ENCODE measurements at regions not wholly inside any gene's neighbourhood (a gene's known extent, or its start where the extent isn't known, plus 50 kb on each side); places are given as distances from the start of the nearest gene placed in this dataset.
"Not testable (repeated sequence)": the region's sequence is repeated elsewhere in the genome, so short reads cannot be mapped to it uniquely, and the experiment has no call there.

DNA sequence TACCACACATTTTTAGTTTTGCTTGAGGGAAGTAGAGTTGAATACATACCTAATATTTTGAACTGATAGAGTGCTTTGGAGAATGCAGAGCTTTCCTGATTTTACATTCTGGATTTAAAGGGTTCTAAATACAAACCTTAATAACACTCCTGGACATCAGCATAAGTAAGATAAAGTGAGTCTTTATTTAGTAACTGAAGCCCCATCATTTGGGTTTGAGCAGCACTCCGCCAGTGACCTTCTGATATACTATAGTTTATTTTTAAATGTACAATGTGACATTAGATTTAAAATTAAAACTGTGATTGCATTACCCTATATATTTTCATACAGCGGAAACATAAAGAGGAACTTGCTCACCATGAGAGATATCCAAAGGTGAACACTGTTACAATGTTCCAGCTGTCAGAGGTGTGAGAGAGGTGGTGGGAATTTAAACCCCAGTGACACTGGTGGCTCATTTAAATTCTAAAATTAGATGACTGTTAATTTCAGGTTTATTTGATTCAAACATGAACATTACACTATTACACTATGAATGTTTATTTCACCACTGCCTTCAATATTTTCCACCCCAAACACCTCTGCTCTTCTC lies 203.0 kb upstream of the PCSK5 start:
- DNase-seq (ENCODE audit: low read depth) (no peak), FAIRE-seq (no peak)

DNA sequence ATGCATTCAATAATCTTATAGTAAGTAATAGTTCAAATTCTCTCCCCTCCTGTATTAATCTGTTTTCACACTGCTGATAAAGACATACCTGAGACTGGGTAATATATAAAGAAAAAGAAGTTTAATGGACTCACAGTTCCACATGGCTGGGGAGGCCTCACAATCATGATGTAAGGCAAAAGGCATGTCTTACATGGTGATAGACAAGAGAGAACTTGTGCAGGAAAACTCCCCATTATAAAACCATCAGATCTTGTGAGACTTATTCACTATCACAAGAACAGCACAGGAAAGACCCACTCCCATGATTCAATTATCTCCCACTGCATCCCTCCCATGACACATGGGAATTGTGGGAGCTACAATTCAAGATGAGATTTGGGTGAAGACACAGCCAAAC lies 199.9 kb upstream of the PCSK5 start:
- not testable (repeated sequence) for H3K27me3 ChIP-seq (ENCODE audit: control insufficient read depth, insufficient read depth, low read length); H3K36me3 ChIP-seq (ENCODE audit: control insufficient read depth, insufficient read depth, low read length); H3K4me3 ChIP-seq (ENCODE audit: low read depth, low read length); FAIRE-seq
- peak; percentile 73 for DNase-seq (ENCODE audit: low read depth)

More for the DNA sequence above, 203.0 kb upstream of the PCSK5 start:
- H3K36me3 ChIP-seq (ENCODE audit: control insufficient read depth, insufficient read depth, low read length), result no peaks in the 10 kb centered on the region
- H3K27me3 ChIP-seq (ENCODE audit: control insufficient read depth, insufficient read depth, low read length), result no peaks in the 10 kb centered on the region
- TF ChIP-seq, protein P1, sequence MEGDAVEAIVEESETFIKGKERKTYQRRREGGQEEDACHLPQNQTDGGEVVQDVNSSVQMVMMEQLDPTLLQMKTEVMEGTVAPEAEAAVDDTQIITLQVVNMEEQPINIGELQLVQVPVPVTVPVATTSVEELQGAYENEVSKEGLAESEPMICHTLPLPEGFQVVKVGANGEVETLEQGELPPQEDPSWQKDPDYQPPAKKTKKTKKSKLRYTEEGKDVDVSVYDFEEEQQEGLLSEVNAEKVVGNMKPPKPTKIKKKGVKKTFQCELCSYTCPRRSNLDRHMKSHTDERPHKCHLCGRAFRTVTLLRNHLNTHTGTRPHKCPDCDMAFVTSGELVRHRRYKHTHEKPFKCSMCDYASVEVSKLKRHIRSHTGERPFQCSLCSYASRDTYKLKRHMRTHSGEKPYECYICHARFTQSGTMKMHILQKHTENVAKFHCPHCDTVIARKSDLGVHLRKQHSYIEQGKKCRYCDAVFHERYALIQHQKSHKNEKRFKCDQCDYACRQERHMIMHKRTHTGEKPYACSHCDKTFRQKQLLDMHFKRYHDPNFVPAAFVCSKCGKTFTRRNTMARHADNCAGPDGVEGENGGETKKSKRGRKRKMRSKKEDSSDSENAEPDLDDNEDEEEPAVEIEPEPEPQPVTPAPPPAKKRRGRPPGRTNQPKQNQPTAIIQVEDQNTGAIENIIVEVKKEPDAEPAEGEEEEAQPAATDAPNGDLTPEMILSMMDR (IDR thresholded peaks at IDR 0.05; ENCODE audit: insufficient read depth, low read length, severe bottlenecking), result no peak
- no peak overlapping the region for H3K4me3 ChIP-seq (ENCODE audit: low read depth, low read length)

DNA sequence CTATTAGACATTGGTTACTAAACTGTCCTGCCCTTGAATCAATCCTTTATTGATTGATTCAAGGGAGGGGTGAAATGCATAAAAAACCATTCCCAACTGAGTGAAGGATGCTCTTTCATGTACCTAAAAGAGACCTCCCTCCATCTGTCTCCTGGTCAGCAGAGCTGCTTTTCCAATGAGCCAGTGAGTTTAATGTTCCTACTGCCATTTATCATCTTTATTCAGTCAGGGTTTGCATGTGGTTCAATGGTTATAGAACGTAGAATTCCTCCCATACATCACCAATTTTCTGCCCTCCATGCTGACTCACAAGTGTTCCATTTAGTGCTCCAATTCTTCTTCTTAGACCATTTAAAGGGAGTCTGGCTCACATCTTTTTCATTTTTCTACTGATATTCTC lies 199.1 kb upstream of the PCSK5 start:
- Histone ChIP-seq H3K36me3 (ENCODE audit: control insufficient read depth, insufficient read depth, low read length) (no peaks in the 10 kb centered on the region), H3K4me3 (ENCODE audit: low read depth, low read length) (no peak overlapping the region), H3K27me3 (ENCODE audit: control insufficient read depth, insufficient read depth, low read length) (no peaks in the 10 kb centered on the region)
- DNase-seq (ENCODE audit: low read depth) (no peak), FAIRE-seq (no peak)
- TF ChIP-seq, protein P1 (IDR thresholded peaks at IDR 0.05; ENCODE audit: insufficient read depth, low read length, severe bottlenecking), result no peak

DNA sequence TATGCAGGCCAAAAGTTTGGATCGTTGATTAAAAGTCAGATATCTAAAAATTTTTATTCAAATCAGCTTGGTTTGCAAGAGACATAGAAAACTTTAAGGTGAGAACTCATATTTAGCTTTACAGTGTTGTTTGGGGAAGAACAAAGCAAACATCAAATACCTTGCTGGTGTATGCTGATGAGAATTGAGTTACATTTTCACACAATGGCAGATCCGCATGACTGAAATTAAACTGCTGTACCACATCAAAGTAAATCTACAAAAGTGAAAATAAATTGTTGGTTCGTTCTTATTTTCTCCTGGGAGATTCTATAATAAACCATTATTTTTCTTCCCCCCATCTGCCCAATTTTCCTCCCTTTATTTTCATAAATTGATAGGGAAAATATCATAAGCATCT lies 198.2 kb upstream of the PCSK5 start:
- TF ChIP-seq, protein P1 (IDR thresholded peaks at IDR 0.05; ENCODE audit: insufficient read depth, low read length, severe bottlenecking), result no peak
- no peak for FAIRE-seq
- no peaks in the 10 kb centered on the region for H3K27me3 ChIP-seq (ENCODE audit: control insufficient read depth, insufficient read depth, low read length)

DNA sequence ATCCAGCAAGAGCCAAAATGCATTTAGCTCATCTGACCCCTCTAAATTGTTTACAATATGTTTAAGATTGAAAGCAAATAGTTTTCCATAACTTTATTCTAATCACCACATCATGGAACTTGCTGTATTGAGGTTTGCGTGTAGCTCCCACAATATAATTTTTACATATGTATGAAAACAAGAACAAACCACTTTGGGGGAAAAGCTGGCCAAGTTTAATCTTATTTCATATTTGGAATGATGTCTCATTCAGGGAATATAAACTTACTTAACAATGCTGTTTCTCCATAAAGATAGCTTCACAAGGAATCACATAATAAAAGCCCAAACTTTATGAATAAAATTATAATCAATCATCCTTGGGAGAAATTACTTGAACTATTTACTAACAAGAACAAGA lies 194.6 kb upstream of the PCSK5 start:
- DNase-seq (ENCODE audit: low read depth), result no peak
- TF ChIP-seq, protein P1 (IDR thresholded peaks at IDR 0.05; ENCODE audit: insufficient read depth, low read length, severe bottlenecking), result no peak
- Histone ChIP-seq H3K27me3 (ENCODE audit: control insufficient read depth, insufficient read depth, low read length) (no peaks in the 10 kb centered on the region), H3K4me3 (ENCODE audit: low read depth, low read length) (no peak overlapping the region), H3K36me3 (ENCODE audit: control insufficient read depth, insufficient read depth, low read length) (no peaks in the 10 kb centered on the region)
- no peak for FAIRE-seq

More for the DNA sequence above, 198.2 kb upstream of the PCSK5 start:
- Histone ChIP-seq H3K4me3 (ENCODE audit: low read depth, low read length) (no peak overlapping the region), H3K36me3 (ENCODE audit: control insufficient read depth, insufficient read depth, low read length) (no peaks in the 10 kb centered on the region)
- no peak for DNase-seq (ENCODE audit: low read depth)

DNA sequence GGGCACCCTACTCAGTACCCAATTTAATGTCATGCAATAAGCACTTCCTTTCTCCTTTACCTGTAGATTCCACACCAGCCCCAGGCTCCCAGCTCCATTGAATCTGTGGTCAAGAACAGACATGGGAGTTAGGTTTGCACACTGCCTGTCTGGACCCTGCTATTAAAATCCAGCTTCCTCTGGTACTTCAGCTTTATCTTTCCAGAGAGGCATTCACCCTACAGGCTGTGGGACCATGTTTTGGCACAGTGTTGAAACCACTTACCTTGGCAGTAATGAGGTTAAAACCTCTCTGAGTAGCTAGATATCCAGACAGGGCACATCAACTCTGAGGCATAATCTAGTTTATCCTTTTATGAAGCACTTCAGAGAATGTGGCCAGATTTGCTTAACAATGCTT lies 191.5 kb upstream of the PCSK5 start:
- no peak for FAIRE-seq
- no peak overlapping the region for H3K4me3 ChIP-seq (ENCODE audit: low read depth, low read length)

More for the DNA sequence above, 191.5 kb upstream of the PCSK5 start:
- Histone ChIP-seq H3K36me3 (ENCODE audit: control insufficient read depth, insufficient read depth, low read length) (no peaks in the 10 kb centered on the region), H3K27me3 (ENCODE audit: control insufficient read depth, insufficient read depth, low read length) (no peaks in the 10 kb centered on the region)
- TF ChIP-seq, protein P1 (IDR thresholded peaks at IDR 0.05; ENCODE audit: insufficient read depth, low read length, severe bottlenecking), result no peak
- DNase-seq (ENCODE audit: low read depth), result no peak

All from bronchial epithelial cell (primary cell).